Neutrophil (primary cell): ENCODE measurements at regions not wholly inside any gene's neighbourhood (a gene's known extent, or its start where the extent isn't known, plus 50 kb on each side); places are given as distances from the start of the nearest gene placed in this dataset.

ENCODE experiments used
- H3K27ac ChIP-seq: fragments of 200-600 bp; sonication (generic); 2 replicates; pipeline ENCODE4 v1.5.1; 2016; ENCODE audit warnings: mild to moderate bottlenecking, moderate library complexity
- H3K27me3 ChIP-seq: fragments of 200-600 bp; sonication (generic); 2 replicates; pipeline ENCODE4 v1.6.0; 2016; ENCODE audit warnings: mild to moderate bottlenecking
- H3K36me3 ChIP-seq: fragments of 200-600 bp; sonication (generic); 2 replicates; pipeline ENCODE4 v1.5.1; 2017
- H3K4me1 ChIP-seq, 2 experiments: fragments of 200-600 bp in 1 of 2; sonication (generic) in 1 of 2; 1 replicate in 1 of 2; 2 replicates in 1 of 2; pipeline versions ENCODE4 v1.5.1 to v1.6.1; 2013 to 2016; ENCODE audit warnings: low read depth in 1 of 2, low read length in 1 of 2, mild to moderate bottlenecking in 1 of 2, moderate library complexity in 1 of 2; ENCODE audit not compliant: control insufficient read depth in 1 of 2, insufficient read depth in 1 of 2
- H3K4me3 ChIP-seq, 2 experiments: fragments of 200-600 bp in 1 of 2; sonication (generic) in 1 of 2; 1 replicate in 1 of 2; 2 replicates in 1 of 2; pipeline ENCODE4 v1.5.1; 2013 to 2016; ENCODE audit warnings: low read depth in 1 of 2, low read length in 1 of 2, mild to moderate bottlenecking in 1 of 2, moderate library complexity in 1 of 2
- H3K9me3 ChIP-seq: fragments of 200-600 bp; sonication (generic); 2 replicates; pipeline ENCODE4 v1.5.1; 2016
- CTCF ChIP-seq: fragments of 200-600 bp; sonication (generic); IDR thresholded peaks from 2 replicates; pipeline ENCODE4 v1.5.1; 2016; ENCODE audit warnings: antibody characterized with exemption

GRCh38 chr18:41096504-41096903 is 858.5 kb upstream of the PIK3C3 start:
- TF ChIP-seq CTCF, result no peak

DNA sequence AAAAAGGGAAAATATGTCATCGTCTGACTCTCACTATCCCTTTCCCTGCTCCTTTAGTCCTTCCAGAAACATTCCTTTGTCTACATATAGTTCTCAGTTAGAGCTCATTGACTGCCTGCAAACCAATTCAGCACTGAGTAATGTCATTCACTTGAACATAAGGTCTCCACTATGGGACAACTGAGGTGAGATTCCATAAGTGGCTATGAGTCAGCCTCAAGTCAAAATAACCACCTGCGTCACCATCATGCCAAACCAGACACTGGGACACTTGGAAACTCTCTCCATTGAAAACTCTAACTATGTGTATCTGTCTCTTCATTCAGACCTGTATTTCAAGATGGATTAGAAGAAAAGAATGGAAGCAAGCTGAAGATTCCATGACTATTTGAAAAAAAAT is 878.0 kb upstream of the PIK3C3 start:
- Histone ChIP-seq H3K9me3 (no peaks in the 10 kb centered on the region), H3K36me3 (no peaks in the 10 kb centered on the region), H3K27me3 (no peaks in the 10 kb centered on the region), H3K4me3 (no peak overlapping the region), H3K4me1 (no peaks in the 10 kb centered on the region), H3K27ac (no peak overlapping the region)
- TF ChIP-seq CTCF, result no peak

More at GRCh38 chr18:41096504-41096903, 858.5 kb upstream of the PIK3C3 start:
- no peaks in the 10 kb centered on the region for H3K9me3 ChIP-seq
- no peaks in the 10 kb centered on the region for H3K4me1 ChIP-seq
- H3K4me3 ChIP-seq, result no peak overlapping the region
- no peaks in the 10 kb centered on the region for H3K27me3 ChIP-seq
- H3K27ac ChIP-seq, result no peak overlapping the region
- no peaks in the 10 kb centered on the region for H3K36me3 ChIP-seq

GRCh38 chr18:41075212-41075611 is 879.8 kb upstream of the PIK3C3 start:
- no peaks in the 10 kb centered on the region for H3K27me3 ChIP-seq
- no peak for TF ChIP-seq CTCF
- H3K4me3 ChIP-seq, result no peak overlapping the region
- no peaks in the 10 kb centered on the region for H3K9me3 ChIP-seq
- H3K36me3 ChIP-seq, result no peaks in the 10 kb centered on the region
- H3K27ac ChIP-seq, result no peak overlapping the region
- H3K4me1 ChIP-seq, result no peaks in the 10 kb centered on the region

DNA sequence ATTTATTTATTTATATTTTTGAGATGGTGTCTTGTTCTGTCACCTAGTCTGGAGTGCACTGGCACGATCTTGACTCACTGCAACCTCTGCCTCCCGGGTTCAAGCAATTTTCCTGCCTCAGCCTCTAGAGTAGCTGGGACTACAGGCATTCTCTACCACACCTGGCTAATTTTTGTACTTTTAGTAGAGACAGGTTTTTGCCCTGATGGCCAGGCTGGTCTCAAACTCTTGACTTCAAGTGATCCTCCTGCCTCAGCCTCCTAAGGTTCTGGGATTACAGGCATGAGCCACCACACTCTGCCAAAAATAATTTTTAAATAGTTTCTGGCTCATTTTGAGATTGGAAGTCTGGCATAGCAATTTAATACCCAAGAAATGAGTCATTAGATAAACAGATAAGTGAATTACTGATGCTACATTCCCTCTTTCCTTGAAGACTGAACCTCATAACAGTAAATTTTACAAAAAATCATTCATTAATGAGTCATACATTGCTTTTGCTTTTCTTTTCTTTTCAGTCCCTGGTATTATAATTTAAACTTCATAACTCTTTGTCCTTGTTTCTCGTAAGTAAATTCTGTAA is 881.6 kb upstream of the PIK3C3 start:
- H3K9me3 ChIP-seq, result no peaks in the 10 kb centered on the region
- H3K27me3 ChIP-seq, result no peaks in the 10 kb centered on the region
- H3K36me3 ChIP-seq, result no peaks in the 10 kb centered on the region
- TF ChIP-seq CTCF, result no peak
- no peak overlapping the region for H3K27ac ChIP-seq
- H3K4me1 ChIP-seq, result no peaks in the 10 kb centered on the region
- no peak overlapping the region for H3K4me3 ChIP-seq

DNA sequence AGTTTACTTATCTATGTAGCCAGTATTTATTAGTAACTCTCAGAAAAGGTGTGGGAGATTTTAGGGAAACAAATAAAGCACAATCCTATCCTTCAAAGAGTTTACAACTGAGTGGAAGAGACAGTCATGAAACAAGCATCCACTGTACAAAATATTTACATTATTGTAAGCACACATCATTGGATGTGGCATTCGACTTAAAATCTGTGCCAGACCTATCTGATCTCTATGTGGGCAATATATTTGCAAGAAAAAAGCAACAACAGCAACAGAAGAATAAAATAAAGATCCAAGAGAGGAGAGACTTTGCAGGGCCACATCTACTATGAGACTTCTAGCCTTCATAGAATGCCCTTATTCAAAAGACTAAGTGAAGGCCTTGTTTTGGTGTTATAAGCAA is 882.1 kb upstream of the PIK3C3 start:
- Histone ChIP-seq H3K27me3 (no peaks in the 10 kb centered on the region), H3K27ac (no peak overlapping the region), H3K36me3 (no peaks in the 10 kb centered on the region), H3K9me3 (no peaks in the 10 kb centered on the region), H3K4me1 (no peaks in the 10 kb centered on the region), H3K4me3 (no peak overlapping the region)
- TF ChIP-seq CTCF, result no peak

- no peaks in the 10 kb centered on the region for H3K36me3 ChIP-seq
- H3K4me3 ChIP-seq, result no peak overlapping the region
- no peak overlapping the region for H3K27ac ChIP-seq
- no peaks in the 10 kb centered on the region for H3K4me1 ChIP-seq
- TF ChIP-seq CTCF, result no peak
- H3K9me3 ChIP-seq, result no peaks in the 10 kb centered on the region
- H3K27me3 ChIP-seq, result no peaks in the 10 kb centered on the region
These were observed 883.2 kb upstream of the PIK3C3 start for GRCh38 chr18:41071826-41072225.
